ENCODE measurements at regions not wholly inside any gene's neighbourhood (a gene's known extent, or its start where the extent isn't known, plus 50 kb on each side); places are given as distances from the start of the nearest gene placed in this dataset.
"Not testable (repeated sequence)": the region's sequence is repeated elsewhere in the genome, so short reads cannot be mapped to it uniquely, and the experiment has no call there.

DNA sequence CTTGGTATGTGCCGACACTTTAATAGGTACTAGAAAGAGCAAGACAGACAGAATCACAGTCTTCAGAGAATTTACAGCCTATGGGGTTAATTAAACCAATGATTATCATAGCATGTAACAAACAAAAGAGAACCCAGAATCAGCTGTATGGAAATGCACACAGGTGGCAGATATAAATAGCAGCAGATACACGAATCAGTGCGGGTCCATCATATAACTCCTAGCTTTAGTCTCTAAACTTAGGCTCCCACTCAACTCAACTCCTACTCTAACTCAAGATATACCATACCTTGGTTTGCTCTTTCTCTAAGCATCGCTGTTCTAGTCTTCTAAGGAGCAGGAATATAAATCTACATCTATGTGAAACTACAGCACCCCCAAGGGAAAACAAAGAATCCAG is 132.0 kb upstream of the NBPF26 start:
- DNase-seq; intact Hi-C loops (cut with DNase I); H3K27me3 ChIP-seq (ENCODE audit: control insufficient read depth, insufficient read depth); H3K4me1 ChIP-seq (ENCODE audit: control insufficient read depth, insufficient read depth, low read length); ATAC-seq; H3K4me3 ChIP-seq (ENCODE audit: low read length); H3K27ac ChIP-seq (ENCODE audit: low read length); H3K9me3 ChIP-seq (ENCODE audit: control insufficient read depth, low read length): not testable (repeated sequence)
- WGBS, result 65% methylated on average over 3 of the region's 4 CpGs

DNA sequence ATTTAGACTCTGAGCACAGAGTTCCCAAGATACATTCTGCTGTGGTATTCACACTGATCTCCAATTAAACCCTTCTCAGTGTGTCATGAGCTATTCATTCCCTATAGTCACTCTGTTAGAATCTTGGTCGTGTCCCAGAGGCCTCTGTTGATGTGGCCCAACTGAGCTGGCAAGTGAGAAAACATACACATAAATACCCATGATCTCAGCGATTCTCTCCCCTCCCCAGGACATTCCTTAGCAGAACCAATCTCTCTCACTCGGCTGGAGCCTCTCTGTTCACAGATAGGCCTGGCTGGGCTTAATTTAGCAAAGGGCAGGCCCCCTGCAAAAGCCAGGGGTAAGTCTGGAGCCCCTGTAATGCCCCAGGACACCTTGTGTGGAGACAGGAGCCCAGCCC is 130.8 kb upstream of the NBPF26 start:
- H3K9me3 ChIP-seq (ENCODE audit: control insufficient read depth, low read length); DNase-seq; intact Hi-C loops (cut with DNase I); H3K4me1 ChIP-seq (ENCODE audit: control insufficient read depth, insufficient read depth, low read length); H3K4me3 ChIP-seq (ENCODE audit: low read length); H3K27ac ChIP-seq (ENCODE audit: low read length); H3K27me3 ChIP-seq (ENCODE audit: control insufficient read depth, insufficient read depth): not testable (repeated sequence)
- WGBS, result no CpG with 5 or more reads among the region's 3 CpGs
- ATAC-seq, result peak; percentile 90 to 91

DNA sequence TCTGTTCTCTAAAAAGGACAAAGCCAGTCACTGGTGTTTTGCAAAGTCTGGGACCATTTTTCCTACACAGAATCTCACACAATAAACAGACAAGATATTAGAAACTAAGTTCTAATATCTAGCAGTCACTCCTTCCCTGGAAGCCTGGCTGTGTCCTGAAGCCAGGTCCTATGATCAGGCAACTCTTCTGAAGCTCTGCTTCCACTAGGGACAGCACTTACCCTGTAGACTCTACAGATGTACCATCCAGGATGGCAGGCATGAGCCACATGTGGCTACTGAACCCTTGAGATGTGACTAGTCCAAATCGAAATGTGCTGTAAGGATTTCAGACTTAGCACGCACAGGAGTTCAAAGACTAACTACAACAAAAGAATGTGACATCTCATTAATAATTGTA is 130.1 kb upstream of the NBPF26 start:
- H3K4me1 ChIP-seq (ENCODE audit: control insufficient read depth, insufficient read depth, low read length); H3K4me3 ChIP-seq (ENCODE audit: low read length); H3K27me3 ChIP-seq (ENCODE audit: control insufficient read depth, insufficient read depth); H3K27ac ChIP-seq (ENCODE audit: low read length); DNase-seq; intact Hi-C loops (cut with DNase I); H3K9me3 ChIP-seq (ENCODE audit: control insufficient read depth, low read length): not testable (repeated sequence)
- no CpG with 5 or more reads among the region's 2 CpGs for WGBS
- peak; percentile 54 to 75 for ATAC-seq

DNA sequence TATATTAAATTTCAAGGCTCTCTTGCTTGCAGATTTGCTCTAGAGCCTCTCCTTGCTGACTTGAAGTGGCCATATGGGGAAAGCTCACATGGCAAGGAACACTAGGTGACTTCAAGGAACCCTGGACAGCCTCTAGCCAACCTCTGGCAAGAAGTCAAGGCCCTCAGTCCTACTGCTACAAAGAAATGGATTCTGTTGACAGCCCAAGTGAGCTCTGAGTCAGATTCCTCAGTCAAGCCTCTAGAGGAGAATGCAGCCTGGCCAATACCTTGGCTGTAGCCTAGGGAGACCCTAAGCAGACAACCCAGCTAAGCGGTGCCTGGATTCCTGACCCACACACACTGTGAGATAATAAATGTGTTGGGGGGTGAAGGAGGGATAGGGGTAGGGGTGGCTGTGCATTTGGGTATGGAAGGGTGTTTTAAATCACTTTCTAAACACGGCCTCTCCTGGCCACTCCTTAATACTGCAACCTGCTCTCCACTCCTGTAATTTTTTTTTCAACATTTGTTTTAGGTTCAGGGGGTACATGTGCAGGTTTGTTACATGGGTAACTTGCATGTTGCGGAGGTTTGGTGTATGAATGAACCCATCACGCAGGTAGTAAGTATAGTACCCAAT is 125.3 kb upstream of the NBPF26 start:
- H3K27me3 ChIP-seq (ENCODE audit: control insufficient read depth, insufficient read depth); H3K27ac ChIP-seq (ENCODE audit: low read length); H3K9me3 ChIP-seq (ENCODE audit: control insufficient read depth, low read length); H3K4me3 ChIP-seq (ENCODE audit: low read length); intact Hi-C loops (cut with DNase I); DNase-seq; H3K4me1 ChIP-seq (ENCODE audit: control insufficient read depth, insufficient read depth, low read length): not testable (repeated sequence)
- ATAC-seq, result peak in 1 of 2 donors; percentile 61
- no CpG with 5 or more reads among the region's 4 CpGs for WGBS

DNA sequence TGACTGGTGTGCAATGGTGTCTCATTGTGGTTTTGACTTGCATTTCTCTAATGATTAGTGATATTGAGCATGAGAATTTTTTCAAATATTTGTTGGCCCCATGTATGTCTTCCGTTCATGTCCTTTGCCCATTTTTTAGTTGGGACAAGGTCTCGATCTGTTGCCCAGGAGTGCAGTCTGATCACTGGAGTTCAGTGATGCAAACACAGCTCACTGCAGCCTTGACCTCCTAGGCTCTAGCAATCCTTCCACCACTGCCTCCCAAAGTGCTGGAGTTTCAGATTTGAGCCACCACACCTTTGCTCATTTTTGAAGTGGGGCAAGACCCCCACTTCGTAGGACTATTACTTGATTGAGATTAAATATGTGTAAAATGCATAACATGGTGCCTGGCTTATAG is 124.2 kb upstream of the NBPF26 start:
- intact Hi-C loops (cut with DNase I); DNase-seq; H3K4me1 ChIP-seq (ENCODE audit: control insufficient read depth, insufficient read depth, low read length); H3K9me3 ChIP-seq (ENCODE audit: control insufficient read depth, low read length); H3K27ac ChIP-seq (ENCODE audit: low read length); H3K27me3 ChIP-seq (ENCODE audit: control insufficient read depth, insufficient read depth); ATAC-seq; H3K4me3 ChIP-seq (ENCODE audit: low read length): not testable (repeated sequence)
- WGBS, result no CpG with 5 or more reads among the region's 3 CpGs

DNA sequence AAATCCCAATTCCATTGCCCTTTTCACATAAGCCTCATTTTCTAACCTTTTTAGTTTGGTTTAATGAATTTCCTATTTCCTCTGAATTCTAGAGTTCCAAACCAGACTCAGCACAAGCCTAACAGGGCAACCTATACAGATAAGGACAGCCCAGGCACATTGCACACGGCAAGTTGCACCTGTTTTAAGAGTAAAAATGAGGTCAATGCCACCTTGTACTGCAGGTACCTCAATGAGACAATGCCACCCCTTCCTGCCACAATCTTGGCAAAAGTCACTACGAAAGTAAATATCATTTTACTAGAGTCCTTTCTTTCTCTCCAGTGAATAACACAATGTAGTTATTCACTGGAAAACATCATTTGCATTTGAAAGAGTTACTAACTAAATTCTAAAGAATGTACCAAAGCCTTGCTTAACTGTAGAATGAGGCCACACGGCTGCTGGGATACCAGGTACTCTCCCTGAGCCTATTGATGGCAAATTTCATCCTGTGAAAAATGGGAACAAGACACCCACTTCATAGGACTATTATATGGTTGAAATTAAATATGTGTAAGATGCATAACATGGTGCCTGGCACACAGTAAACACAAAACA is 123.2 kb upstream of the NBPF26 start:
- H3K4me1 ChIP-seq (ENCODE audit: control insufficient read depth, insufficient read depth, low read length); DNase-seq; H3K27ac ChIP-seq (ENCODE audit: low read length); intact Hi-C loops (cut with DNase I); H3K4me3 ChIP-seq (ENCODE audit: low read length); H3K27me3 ChIP-seq (ENCODE audit: control insufficient read depth, insufficient read depth); ATAC-seq; H3K9me3 ChIP-seq (ENCODE audit: control insufficient read depth, low read length): not testable (repeated sequence)
- WGBS, result no CpG with 5 or more reads among the region's 3 CpGs

DNA sequence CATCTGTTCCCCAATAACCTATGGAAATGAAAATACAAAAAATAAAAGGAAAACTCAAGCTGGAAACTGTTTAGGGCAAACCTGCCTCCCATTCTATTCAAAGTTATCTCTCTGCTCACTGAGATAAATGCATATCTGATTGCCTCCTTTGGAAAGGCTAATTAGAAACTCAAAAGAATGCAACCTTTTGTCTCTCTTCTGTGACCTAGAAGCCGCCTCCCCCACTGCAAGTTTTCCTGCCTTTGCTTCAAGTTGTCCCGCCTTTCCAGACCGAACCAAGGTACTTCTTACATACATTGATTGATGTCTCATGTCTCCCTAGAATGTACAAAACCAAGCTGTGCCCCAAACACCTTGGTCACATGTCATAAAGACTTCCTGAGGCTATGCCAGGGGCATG is 115.9 kb upstream of the NBPF26 start:
- H3K4me3 ChIP-seq (ENCODE audit: low read length); DNase-seq; H3K9me3 ChIP-seq (ENCODE audit: control insufficient read depth, low read length); H3K27ac ChIP-seq (ENCODE audit: low read length); H3K4me1 ChIP-seq (ENCODE audit: control insufficient read depth, insufficient read depth, low read length); intact Hi-C loops (cut with DNase I); H3K27me3 ChIP-seq (ENCODE audit: control insufficient read depth, insufficient read depth); ATAC-seq: not testable (repeated sequence)
- no CpG with 5 or more reads among the region's 3 CpGs for WGBS

DNA sequence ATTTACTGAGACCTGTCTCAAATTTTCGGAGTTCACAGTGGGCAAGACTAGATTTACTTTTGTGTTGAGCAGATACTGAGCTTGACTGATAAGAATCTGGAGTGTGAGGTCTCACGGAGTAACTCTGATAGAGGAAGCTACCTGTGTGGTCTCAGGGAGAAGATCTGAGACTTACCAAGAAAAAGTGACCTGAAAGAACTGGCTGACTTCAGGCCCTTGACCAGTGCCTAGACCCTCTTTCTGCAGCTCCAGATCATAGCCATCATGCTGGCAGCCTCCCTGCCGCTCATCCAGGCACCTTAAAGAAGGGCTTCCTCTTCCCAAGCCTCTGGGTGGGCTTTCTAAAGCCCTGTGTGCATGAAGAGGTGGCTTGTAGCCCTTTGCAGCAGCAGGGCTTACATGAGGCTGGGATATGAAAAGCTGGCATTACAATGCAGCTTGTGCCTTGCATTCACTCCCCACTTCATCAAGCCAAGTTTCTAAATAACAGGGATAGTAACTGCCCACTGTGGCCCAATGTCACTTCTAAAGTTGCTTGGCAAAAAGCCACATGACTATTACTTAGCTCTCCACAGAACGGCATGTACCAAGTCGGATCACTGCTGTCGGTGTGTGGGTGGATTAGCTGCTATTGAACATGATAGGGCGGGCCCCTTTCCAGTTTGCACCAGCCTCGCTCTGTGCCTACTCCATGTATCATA is 115.3 kb upstream of the NBPF26 start:
- WGBS, result no CpG with 5 or more reads among the region's 8 CpGs
- H3K27ac ChIP-seq (ENCODE audit: low read length); H3K4me3 ChIP-seq (ENCODE audit: low read length); H3K4me1 ChIP-seq (ENCODE audit: control insufficient read depth, insufficient read depth, low read length); H3K27me3 ChIP-seq (ENCODE audit: control insufficient read depth, insufficient read depth); intact Hi-C loops (cut with DNase I); DNase-seq; H3K9me3 ChIP-seq (ENCODE audit: control insufficient read depth, low read length): not testable (repeated sequence)
- peak; percentile 95 to 96 for ATAC-seq

DNA sequence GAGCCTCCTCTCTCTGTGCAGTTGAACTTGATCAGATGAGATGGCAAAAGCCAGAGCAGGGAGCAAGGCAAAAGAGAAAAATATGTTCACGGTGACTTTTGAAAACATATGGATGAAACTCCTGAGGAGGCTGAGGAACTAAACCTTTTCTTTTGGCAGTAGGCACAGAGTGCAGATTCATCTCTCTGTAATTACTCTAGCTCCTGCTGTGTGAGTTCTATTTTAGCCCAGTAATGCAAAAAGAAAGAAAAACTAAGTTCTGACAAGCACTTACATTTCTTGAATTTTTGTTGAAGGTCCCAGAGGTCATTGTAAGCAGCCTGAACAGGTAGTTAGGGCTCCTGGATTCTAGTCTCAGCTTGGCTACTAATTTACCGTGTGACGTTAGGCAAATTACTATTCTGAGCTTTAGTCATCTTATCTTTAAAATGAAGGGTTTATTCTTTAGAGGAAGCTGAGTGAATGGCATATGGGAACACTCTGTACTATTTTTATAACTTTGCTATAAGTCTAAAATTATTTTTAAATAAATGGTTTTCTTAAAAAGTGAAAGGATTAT is 114.7 kb upstream of the NBPF26 start:
- WGBS, result no CpG with 5 or more reads among the region's 3 CpGs
- peak in 1 of 2 donors; percentile 15 for ATAC-seq
- H3K27ac ChIP-seq (ENCODE audit: low read length); H3K27me3 ChIP-seq (ENCODE audit: control insufficient read depth, insufficient read depth); H3K9me3 ChIP-seq (ENCODE audit: control insufficient read depth, low read length); H3K4me3 ChIP-seq (ENCODE audit: low read length); DNase-seq; H3K4me1 ChIP-seq (ENCODE audit: control insufficient read depth, insufficient read depth, low read length); intact Hi-C loops (cut with DNase I): not testable (repeated sequence)

DNA sequence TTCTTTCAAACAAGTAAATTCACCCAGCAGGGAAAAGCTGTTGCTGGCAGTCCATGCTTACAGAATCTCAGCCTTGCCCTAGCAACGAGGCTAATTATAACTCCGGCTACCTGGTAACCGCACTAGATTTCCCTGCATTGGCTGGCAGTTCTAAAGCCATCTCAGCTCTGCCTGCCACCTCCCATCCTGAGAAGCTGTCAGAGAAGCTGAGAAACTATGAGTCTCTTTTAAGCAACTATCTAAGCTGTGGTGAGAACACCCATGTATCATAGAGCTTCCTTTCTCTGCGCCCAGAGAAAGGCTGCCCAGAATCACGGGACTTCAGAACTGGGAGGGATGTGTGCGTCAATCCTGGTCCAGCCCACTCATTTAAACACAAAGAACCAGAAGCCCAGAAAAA is 113.9 kb upstream of the NBPF26 start:
- H3K4me1 ChIP-seq (ENCODE audit: control insufficient read depth, insufficient read depth, low read length); H3K4me3 ChIP-seq (ENCODE audit: low read length); H3K27me3 ChIP-seq (ENCODE audit: control insufficient read depth, insufficient read depth); intact Hi-C loops (cut with DNase I); H3K9me3 ChIP-seq (ENCODE audit: control insufficient read depth, low read length); H3K27ac ChIP-seq (ENCODE audit: low read length); DNase-seq: not testable (repeated sequence)
- ATAC-seq, result peak; percentile 81 to 85
- no CpG with 5 or more reads among the region's 6 CpGs for WGBS

DNA sequence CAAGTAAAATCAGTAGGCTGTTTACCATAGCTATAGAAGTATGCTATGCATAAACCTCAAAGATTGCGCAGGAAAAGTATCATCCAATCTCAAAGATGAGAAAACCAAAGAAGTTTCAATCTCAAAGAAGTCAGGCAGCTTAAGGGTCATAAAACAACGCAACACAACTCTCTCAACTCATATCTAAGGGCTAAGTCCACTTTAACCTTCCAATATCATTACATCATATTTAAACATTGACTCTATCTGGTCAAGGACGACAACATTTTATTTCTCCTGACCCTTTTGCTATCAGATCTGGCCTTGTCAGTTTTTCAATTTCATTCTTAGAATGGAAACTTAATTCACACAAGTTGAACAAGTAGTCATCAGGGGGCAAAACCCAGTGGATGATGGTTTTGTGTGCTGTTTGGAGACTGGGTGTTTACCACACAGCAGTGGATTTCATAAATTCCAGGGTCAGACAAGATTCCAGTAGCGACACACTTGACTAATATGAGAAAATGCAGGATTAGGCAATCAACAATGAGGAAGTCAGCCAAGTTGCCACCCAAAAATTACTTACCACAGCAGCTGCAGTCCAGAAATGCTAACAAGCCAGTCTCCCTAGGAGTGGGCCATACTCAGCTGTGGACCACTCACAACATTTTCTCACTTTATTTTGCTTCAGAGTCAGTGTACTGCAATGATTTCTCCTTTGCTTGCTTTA is 108.7 kb upstream of the NBPF26 start:
- H3K27ac ChIP-seq (ENCODE audit: low read length); DNase-seq; intact Hi-C loops (cut with DNase I); H3K27me3 ChIP-seq (ENCODE audit: control insufficient read depth, insufficient read depth); H3K9me3 ChIP-seq (ENCODE audit: control insufficient read depth, low read length); H3K4me3 ChIP-seq (ENCODE audit: low read length); H3K4me1 ChIP-seq (ENCODE audit: control insufficient read depth, insufficient read depth, low read length): not testable (repeated sequence)
- ATAC-seq, result peak; percentile 69 to 75
- WGBS, result no CpG with 5 or more reads among the region's 4 CpGs

All from right cardiac atrium (tissue), 5 donors.